ENCODE measurements at regions not wholly inside any gene's neighbourhood (a gene's known extent, or its start where the extent isn't known, plus 50 kb on each side); places are given as distances from the start of the nearest gene placed in this dataset.

DNA sequence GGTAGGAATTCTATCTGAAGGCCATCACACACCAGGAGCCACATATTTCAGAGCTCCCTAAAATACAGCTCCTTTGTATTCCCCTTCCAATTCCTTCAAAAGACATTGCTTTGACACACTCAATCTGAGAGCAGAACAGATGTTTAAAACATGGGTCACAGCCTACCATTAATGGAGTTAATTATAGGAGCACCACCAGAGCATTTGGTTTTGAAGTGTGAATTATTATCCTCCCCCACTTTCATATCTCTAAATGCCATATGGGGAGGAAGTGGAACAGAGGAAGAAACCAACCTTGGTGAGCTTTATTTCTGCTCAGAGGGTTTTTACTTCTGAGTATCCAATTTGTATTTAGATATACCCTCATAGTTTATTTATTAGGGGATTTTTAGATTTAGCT is 50.7 kb upstream of the TNFRSF21 start:
- H3K4me3 ChIP-seq (ENCODE audit: low read depth, low read length): no peak overlapping the region
- TF ChIP-seq, protein P1, sequence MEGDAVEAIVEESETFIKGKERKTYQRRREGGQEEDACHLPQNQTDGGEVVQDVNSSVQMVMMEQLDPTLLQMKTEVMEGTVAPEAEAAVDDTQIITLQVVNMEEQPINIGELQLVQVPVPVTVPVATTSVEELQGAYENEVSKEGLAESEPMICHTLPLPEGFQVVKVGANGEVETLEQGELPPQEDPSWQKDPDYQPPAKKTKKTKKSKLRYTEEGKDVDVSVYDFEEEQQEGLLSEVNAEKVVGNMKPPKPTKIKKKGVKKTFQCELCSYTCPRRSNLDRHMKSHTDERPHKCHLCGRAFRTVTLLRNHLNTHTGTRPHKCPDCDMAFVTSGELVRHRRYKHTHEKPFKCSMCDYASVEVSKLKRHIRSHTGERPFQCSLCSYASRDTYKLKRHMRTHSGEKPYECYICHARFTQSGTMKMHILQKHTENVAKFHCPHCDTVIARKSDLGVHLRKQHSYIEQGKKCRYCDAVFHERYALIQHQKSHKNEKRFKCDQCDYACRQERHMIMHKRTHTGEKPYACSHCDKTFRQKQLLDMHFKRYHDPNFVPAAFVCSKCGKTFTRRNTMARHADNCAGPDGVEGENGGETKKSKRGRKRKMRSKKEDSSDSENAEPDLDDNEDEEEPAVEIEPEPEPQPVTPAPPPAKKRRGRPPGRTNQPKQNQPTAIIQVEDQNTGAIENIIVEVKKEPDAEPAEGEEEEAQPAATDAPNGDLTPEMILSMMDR (IDR thresholded peaks at IDR 0.05; ENCODE audit: insufficient read depth, low read depth, low read length, missing control alignments): no peak

DNA sequence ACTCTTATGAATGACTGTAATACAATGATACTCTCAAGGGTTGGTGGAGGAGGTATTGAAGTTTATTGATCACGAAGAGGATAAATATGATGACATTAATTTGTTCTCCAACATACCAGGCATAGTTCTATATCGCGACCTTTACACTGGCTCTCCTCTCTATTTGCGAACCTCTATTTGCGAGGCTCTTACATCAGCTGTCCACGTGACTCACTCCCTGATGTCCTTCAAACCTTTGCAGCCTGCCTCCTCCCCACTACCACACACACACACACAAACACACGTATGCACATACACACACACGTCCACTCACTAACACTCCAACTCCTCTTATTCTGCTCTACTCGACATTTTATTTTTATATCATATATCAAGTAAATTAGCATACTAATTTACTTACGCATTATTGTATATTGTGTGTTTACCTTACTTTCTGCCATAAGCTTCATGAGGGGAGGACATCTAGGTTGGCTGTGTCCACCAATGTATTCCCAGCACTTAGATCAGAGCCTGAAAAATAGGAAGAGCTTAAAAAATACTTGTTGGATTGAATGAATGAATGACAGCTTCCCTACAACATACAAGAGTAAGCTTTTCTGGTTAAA is 53.3 kb upstream of the TNFRSF21 start:
- no peak overlapping the region for H3K4me3 ChIP-seq (ENCODE audit: low read depth, low read length)
- no peak for DNase-seq (ENCODE audit: low read depth)
- TF ChIP-seq, protein P1 (IDR thresholded peaks at IDR 0.05; ENCODE audit: insufficient read depth, low read depth, low read length, missing control alignments): no peak

More for the DNA sequence above, 50.7 kb upstream of the TNFRSF21 start:
- DNase-seq (ENCODE audit: low read depth): peak; percentile 18

DNA sequence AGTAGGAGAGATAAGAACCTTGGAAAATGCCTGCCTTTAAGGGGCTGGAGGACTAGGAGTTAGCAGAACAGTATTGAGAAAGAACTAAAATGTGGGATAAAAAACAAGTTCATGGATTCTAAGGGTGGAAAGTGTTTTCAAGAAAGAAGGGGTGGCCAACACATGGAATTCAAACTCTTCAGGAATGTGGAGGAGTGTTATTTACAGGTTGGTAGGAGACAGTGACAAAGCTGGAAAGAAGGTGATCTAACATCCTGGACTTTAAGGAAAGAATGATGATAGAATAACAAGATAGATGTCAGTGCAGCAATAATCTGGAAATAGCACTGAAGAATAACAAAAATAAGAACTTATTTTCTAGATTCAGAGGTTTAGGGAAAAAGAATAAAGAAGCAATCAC is 54.0 kb upstream of the TNFRSF21 start:
- no peak overlapping the region for H3K4me3 ChIP-seq (ENCODE audit: low read depth, low read length)
- DNase-seq (ENCODE audit: low read depth): no peak
- TF ChIP-seq, protein P1 (IDR thresholded peaks at IDR 0.05; ENCODE audit: insufficient read depth, low read depth, low read length, missing control alignments): no peak

DNA sequence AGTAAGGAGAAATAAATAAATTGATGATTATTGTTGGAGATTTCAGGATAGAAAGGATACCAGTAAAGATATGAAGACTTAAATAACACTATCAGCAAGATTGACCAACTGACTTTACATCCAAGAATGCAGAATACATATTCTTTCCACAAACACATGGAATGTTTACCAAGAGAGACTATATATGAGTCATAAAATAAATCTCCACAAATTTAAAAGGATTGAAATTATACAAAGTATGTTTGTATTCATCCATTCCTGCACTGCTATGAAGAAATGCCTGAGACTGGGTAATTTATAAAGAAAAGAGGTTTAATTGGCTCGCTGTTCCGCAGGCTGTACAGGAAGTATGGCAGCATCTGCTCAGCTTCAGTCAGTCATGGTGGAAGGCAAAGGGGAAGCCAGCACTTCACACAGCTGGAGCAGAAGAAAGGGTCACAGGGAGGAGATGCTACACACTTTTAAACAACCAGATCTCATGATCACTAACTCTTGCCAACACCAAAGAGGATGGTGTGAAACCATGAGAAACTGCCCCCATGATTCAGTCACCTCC is 56.7 kb upstream of the TNFRSF21 start:
- DNase-seq (ENCODE audit: low read depth): no peak
- TF ChIP-seq, protein P1 (IDR thresholded peaks at IDR 0.05; ENCODE audit: insufficient read depth, low read depth, low read length, missing control alignments): no peak
- no peak overlapping the region for H3K4me3 ChIP-seq (ENCODE audit: low read depth, low read length)

DNA sequence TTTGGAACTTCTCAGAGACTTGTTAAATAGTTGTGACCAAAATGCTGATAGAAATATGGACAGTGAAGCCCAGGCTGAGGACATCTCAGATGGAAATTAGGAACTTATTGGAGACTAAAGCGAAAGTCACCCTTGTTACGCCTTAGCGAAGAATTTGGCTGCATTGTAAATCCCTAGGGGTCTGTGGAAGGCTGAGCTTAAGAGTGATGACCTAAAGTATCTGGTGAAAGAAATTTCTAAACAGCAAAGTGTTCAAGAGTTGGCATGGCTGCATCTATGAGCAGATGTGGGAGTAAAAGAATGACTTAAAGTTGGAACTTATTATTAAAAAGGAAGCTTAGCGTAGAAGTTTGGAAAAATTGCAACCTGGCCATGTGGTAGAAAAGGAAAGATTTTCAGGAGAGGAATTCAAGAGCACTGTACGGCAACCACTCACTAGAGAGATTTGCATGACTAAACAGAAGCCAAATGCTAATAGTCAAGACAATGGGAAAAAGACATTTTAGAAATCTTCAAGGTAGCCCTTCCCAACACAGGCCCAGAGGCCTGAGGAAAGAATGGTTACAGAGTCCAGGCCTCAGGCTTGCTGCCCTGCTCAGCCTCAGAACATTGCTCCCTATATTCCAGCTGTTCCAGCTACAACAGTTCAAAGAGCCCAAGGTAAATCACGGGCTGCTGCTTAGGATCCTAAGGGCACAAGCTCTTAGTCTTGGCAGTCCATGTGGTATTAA is 61.6 kb upstream of the TNFRSF21 start:
- no peak for DNase-seq (ENCODE audit: low read depth)
- TF ChIP-seq, protein P1 (IDR thresholded peaks at IDR 0.05; ENCODE audit: insufficient read depth, low read depth, low read length, missing control alignments): no peak
- H3K4me3 ChIP-seq (ENCODE audit: low read depth, low read length): no peak overlapping the region

DNA sequence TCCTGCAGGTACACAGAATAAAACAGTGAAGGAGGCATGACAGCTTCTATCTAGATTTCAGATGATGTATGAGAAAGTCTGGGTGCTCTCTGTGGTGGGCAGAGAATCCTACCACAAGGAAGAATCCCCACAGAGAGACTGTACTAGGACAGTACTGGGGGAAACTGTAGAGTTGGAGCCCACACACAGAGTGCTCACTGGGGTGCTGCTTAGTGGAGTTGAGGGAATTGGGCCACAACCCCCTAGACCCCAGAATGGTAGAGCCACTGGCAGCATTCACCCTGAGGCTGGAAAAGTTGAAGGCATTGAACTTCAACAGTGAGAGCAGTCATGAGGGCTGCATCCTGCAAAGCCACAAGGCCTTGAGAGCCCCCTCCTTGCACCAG is 62.2 kb upstream of the TNFRSF21 start:
- H3K4me3 ChIP-seq (ENCODE audit: low read depth, low read length): no peak overlapping the region
- DNase-seq (ENCODE audit: low read depth): no peak
- TF ChIP-seq, protein P1 (IDR thresholded peaks at IDR 0.05; ENCODE audit: insufficient read depth, low read depth, low read length, missing control alignments): no peak
